ENCODE measurements at regions not wholly inside any gene's neighbourhood (a gene's known extent, or its start where the extent isn't known, plus 50 kb on each side); places are given as distances from the start of the nearest gene placed in this dataset.
"Not testable (repeated sequence)": the region's sequence is repeated elsewhere in the genome, so short reads cannot be mapped to it uniquely, and the experiment has no call there.

- no peak for DNase-seq
Observed at GRCh38 chr11:79667380-79667779, 226.6 kb upstream of the TENM4 start.

- DNase-seq = no peak
Observed at GRCh38 chr11:79663017-79663416, 222.2 kb upstream of the TENM4 start.

- DNase-seq = no peak
Observed at GRCh38 chr11:79661373-79661772, 220.5 kb upstream of the TENM4 start.

- DNase-seq = no peak
Observed at GRCh38 chr11:79648766-79649520, 208.1 kb upstream of the TENM4 start.

- no peak for DNase-seq
Observed at GRCh38 chr11:79637219-79637618, 196.4 kb upstream of the TENM4 start.

- DNase-seq = no peak
Observed at GRCh38 chr11:79634905-79635304, 194.1 kb upstream of the TENM4 start.

- no peak for DNase-seq
Observed at GRCh38 chr11:79627281-79627680, 186.5 kb upstream of the TENM4 start.

- DNase-seq = no peak
Observed at GRCh38 chr11:79626135-79627075, 185.6 kb upstream of the TENM4 start.

- no peak for DNase-seq
Observed at GRCh38 chr11:79623375-79623774, 182.5 kb upstream of the TENM4 start.

GRCh38 chr11:79617561-79617960 is 176.7 kb upstream of the TENM4 start:
- DNase-seq = no peak

- no peak for DNase-seq
Observed at GRCh38 chr11:79616392-79616851, 175.6 kb upstream of the TENM4 start.

GRCh38 chr11:79615425-79615824 is 174.6 kb upstream of the TENM4 start:
- DNase-seq = no peak

- DNase-seq = no peak
Observed at GRCh38 chr11:79610678-79611077, 169.8 kb upstream of the TENM4 start.

GRCh38 chr11:79610139-79610538 is 169.3 kb upstream of the TENM4 start:
- DNase-seq = no peak

GRCh38 chr11:79609511-79609910 is 168.7 kb upstream of the TENM4 start:
- DNase-seq = no peak

- not testable (repeated sequence) for DNase-seq
Observed at GRCh38 chr11:79606461-79606860, 165.6 kb upstream of the TENM4 start.

- DNase-seq = no peak
Observed at GRCh38 chr11:79600711-79601110, 159.9 kb upstream of the TENM4 start.

- DNase-seq = no peak
Observed at GRCh38 chr11:79594834-79595233, 154.0 kb upstream of the TENM4 start.

GRCh38 chr11:79592824-79593223 is 152.0 kb upstream of the TENM4 start:
- DNase-seq = no peak

GRCh38 chr11:79592406-79592805 is 151.6 kb upstream of the TENM4 start:
- no peak for DNase-seq

GRCh38 chr11:79582434-79582833 is 141.6 kb upstream of the TENM4 start:
- no peak for DNase-seq

GRCh38 chr11:79579063-79579462 is 138.2 kb upstream of the TENM4 start:
- no peak for DNase-seq

GRCh38 chr11:79578116-79578515 is 137.3 kb upstream of the TENM4 start:
- no peak for DNase-seq

- DNase-seq = no peak
Observed at GRCh38 chr11:79575701-79576100, 134.9 kb upstream of the TENM4 start.

Data from central memory CD4-positive, alpha-beta T cell (primary cell).